ENCODE measurements at regions not wholly inside any gene's neighbourhood (a gene's known extent, or its start where the extent isn't known, plus 50 kb on each side); places are given as distances from the start of the nearest gene placed in this dataset.
"Not testable (repeated sequence)": the region's sequence is repeated elsewhere in the genome, so short reads cannot be mapped to it uniquely, and the experiment has no call there.

GRCh38 chr3:20648294-20648693 is 462.3 kb upstream of the SGO1 start:
- intact Hi-C loops (cut with DNase I), result no loop called here
- DNase-seq, result no peak
- no peak for ATAC-seq (ENCODE audit: poor library complexity)

DNA sequence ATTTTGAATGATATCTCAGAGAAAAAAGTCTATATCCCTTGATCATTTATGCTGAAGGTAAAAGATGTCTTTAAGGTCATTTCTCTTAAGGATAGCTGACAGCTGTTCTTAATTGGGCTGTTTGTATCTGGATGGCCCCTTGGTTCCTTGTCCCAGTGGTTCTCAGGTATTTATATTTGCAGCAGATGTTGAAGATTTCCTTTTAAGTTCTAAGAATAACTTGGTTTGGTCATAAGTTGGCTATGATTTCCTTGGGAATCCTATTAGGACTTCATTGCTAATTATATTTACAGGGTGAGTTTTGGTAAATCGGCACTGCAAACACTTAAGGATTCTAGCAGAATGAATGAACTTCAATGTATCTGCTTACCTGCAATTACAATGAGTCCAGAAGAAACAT is 460.4 kb upstream of the SGO1 start:
- intact Hi-C loops (cut with DNase I), result no loop called here
- no peak for DNase-seq
- ATAC-seq (ENCODE audit: poor library complexity), result no peak

DNA sequence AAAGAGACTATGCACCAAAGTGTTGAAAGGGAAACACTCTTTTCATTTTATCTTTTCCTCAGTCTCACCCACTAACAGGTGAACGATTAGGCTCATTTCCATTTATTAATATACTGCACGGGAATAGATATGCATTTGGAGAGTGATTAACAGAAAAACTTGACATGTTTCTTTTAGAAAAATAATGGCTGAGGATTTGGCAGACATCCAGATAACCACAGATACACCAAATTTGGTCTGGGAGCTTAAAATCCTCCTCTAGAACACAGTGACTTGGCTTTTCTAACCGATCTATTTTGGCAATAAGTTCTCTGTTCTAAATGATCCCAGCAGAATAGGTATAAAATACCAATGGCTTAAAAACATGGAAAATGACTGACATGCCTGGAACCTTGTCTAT is 459.3 kb upstream of the SGO1 start:
- DNase-seq, result no peak
- no peak for ATAC-seq (ENCODE audit: poor library complexity)
- intact Hi-C loops (cut with DNase I), result no loop called here

DNA sequence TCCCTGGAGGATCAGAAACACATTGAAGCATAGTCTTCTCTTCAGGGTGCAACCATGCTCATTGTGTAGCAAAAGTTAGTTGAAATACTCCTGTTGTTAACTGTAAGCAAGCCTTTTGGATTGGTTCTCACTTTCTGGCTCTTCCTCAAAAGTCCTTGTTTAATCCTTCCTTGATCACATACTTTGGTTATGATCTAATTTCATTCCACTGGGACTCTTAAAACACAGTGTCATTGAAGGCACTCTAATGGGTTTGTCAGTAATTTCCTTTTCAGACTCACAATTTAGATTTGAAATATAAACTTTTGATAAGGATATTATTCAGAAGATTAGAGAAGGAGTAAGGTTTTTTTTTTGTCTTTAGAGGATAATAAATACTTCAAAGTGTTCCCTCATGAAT is 451.7 kb upstream of the SGO1 start:
- ATAC-seq (ENCODE audit: poor library complexity) (no peak), DNase-seq (no peak)
- intact Hi-C loops (cut with DNase I), result no loop called here

- intact Hi-C loops (cut with DNase I), result no loop called here
- no peak for DNase-seq
- ATAC-seq (ENCODE audit: poor library complexity), result no peak
Observed at GRCh38 chr3:20622304-20622703, 436.3 kb upstream of the SGO1 start.

GRCh38 chr3:20618621-20619020 is 432.6 kb upstream of the SGO1 start:
- ATAC-seq (ENCODE audit: poor library complexity); DNase-seq; intact Hi-C loops (cut with DNase I): not testable (repeated sequence)

GRCh38 chr3:20618181-20618580 is 432.2 kb upstream of the SGO1 start:
- ATAC-seq (ENCODE audit: poor library complexity); intact Hi-C loops (cut with DNase I); DNase-seq: not testable (repeated sequence)

GRCh38 chr3:20615982-20616381 is 430.0 kb upstream of the SGO1 start:
- intact Hi-C loops (cut with DNase I); DNase-seq; ATAC-seq (ENCODE audit: poor library complexity): not testable (repeated sequence)

DNA sequence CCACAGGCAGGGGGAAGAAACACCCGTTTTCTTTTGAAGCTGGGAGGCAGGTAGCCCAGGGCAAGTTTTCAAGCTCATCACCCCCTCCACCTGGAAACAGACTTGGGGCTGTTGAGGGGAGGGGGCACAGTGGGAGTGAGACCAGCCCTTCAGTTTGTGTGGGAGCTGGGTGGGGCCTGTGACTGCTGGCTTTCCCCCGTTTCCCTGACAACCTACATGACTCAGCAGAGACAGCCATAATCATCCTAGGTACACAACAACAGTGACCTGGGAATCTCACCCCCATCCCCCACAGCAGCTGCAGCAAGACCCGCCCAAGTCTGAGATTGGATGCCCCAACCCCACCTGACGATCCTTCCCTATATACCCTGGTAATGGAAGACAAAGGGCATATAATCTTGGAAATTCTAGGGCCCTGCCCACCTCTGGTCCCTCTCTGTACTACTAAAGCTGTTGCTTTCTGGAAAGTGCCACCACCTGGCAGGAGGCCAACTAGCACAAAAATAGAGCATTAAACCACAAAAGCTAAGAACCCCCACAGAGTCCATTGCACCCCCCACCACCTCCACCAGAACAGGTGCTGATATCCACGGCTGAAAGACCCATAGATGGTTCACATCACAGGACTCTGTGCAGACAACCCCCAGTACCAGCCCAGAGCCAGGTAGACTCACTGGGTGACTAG is 422.2 kb upstream of the SGO1 start:
- DNase-seq (no peak), ATAC-seq (ENCODE audit: poor library complexity) (no peak)
- intact Hi-C loops (cut with DNase I), result no loop called here

DNA sequence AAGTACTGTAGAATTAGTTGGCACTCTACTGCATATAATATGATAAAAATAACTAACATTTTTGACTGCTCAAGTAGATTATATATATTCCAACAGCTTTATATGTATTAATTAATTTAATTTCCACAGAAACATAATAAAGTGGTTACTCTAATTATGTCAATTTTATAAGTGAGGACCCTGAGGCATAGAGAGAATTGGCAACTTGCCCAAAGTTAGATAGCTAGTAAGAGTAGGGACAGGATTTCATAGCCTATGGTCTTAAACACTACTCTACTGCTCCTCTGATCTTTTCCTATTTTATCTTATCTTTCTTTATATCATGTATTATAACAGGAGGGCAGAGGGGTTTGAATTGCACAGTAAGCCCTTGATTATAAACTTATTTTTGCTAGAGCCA is 418.7 kb upstream of the SGO1 start:
- ATAC-seq (ENCODE audit: poor library complexity) (no peak), DNase-seq (no peak)
- intact Hi-C loops (cut with DNase I), result no loop called here

GRCh38 chr3:20589275-20589674 is 403.3 kb upstream of the SGO1 start:
- intact Hi-C loops (cut with DNase I), result no loop called here
- DNase-seq (no peak), ATAC-seq (ENCODE audit: poor library complexity) (no peak)

DNA sequence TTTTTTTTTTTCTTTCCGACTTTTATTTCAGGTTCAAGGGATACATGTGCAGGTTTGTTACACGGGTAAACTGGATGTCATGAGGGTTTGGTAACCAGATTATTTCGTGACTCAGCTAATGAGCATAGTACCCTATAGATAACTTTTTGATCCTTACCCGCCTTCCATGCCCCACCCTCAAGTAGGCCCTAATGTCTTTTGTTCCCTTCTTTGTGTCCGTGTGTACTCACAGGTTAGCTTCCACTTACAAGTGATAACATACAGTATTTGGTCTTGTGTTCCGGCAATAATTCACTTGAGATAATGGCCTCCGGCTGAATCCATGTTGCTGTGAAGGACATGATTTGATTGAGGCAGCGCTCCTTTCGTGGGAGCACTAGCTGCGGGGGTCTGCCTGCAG is 402.8 kb upstream of the SGO1 start:
- DNase-seq (no peak), ATAC-seq (ENCODE audit: poor library complexity) (no peak)
- intact Hi-C loops (cut with DNase I), result no loop called here

DNA sequence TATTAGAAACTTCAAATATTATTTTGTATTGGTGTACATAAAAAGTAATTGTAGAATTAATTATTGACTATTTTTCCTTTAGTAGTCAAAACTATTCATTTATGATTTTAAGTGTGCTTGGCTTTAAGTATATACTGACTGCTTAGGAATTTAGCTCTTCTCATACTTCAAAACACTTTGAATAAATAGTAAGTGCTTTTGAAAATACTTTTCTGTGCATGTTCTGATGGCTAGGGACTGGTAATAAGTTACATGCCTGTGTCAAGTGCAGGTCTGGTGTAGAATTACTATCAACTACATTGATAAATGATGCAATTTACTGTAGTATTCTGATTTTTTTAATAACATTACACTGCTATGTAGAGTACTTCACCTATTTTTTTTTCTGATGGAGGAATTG is 397.6 kb upstream of the SGO1 start:
- DNase-seq (no peak), ATAC-seq (ENCODE audit: poor library complexity) (no peak)
- intact Hi-C loops (cut with DNase I), result no loop called here

DNA sequence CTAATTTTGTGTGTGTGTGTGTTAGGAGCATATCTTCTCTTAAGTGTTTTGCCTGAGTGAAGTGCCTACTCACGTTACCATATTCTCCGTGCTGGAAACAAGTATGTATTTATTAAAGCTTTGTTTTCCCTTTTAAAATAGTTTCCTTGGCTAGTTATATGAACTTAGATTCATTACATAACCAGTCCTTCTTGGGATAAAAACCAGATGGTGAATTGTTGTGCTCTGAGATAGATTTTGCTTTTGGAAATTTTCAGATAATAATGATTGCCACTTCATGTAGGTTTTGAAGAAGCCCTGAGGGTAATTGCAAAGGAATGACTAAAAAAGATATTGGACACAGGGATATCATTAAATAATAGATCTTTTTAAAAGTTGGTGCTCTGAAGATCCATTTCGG is 390.2 kb upstream of the SGO1 start:
- ATAC-seq (ENCODE audit: poor library complexity), result no peak
- intact Hi-C loops (cut with DNase I), result no loop called here
- no peak for DNase-seq

GRCh38 chr3:20575146-20575545 is 389.1 kb upstream of the SGO1 start:
- intact Hi-C loops (cut with DNase I), result no loop called here
- DNase-seq (no peak), ATAC-seq (ENCODE audit: poor library complexity) (no peak)

DNA sequence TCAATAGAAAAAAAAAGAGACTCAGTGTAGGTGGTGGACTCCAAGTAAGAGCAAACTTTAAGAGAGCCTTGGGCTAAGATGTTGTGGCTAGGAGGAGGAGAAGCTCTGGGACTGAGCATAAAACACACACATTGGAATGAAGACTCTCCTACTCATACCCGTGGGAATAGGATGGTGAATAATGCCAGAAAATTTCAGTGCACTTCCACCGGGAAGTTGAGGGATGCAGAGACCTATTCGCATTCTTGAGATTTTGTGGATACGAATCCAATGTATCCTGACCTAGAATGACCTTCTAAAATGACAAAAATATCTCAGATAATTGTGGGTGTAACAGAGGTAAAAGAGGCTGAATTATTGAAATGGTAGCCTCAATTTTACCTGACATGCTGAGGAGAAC is 388.7 kb upstream of the SGO1 start:
- ATAC-seq (ENCODE audit: poor library complexity) (no peak), DNase-seq (no peak)
- intact Hi-C loops (cut with DNase I), result no loop called here

GRCh38 chr3:20573175-20573574 is 387.2 kb upstream of the SGO1 start:
- no peak for DNase-seq
- no peak for ATAC-seq (ENCODE audit: poor library complexity)
- intact Hi-C loops (cut with DNase I), result no loop called here

DNA sequence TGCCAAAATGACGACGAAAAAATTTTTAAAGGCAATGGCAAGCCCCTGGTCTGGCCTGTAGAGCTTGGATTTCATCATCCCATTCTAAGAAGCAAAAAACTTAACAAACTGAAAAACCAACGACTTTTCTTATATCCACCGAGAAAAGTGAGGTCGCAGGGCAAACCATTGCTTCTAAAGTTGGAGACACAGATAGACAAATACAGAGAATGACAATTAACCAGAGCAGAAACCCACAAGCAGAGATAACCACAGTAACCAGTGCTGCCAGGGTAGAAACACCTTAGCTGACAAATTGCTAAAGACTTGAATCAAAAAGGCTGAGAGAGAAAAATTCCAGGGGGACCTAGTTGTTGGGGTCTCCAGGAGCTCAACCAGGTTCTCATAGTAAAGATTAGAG is 386.5 kb upstream of the SGO1 start:
- intact Hi-C loops (cut with DNase I), result no loop called here
- no peak for DNase-seq
- ATAC-seq (ENCODE audit: poor library complexity), result no peak

DNA sequence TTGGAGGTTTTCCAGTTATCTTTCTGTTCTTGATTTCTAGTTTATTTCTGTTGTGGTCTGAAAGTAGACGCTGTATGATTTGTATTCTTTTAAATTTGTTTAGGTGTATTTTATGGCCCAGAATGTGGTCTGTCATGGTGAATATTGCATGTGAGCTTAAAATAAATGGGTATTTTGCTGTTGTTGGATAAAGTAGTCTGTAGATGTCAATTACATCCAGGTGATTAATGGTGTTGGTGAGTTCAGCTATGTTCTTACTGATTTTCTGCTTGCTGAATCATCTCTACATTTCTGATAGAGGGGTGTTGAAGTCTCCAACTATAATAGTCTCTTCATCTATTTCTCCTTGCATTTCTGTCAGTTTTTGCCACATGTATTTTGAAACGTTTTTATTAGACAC is 383.3 kb upstream of the SGO1 start:
- intact Hi-C loops (cut with DNase I), result no loop called here
- ATAC-seq (ENCODE audit: poor library complexity) (no peak), DNase-seq (no peak)

DNA sequence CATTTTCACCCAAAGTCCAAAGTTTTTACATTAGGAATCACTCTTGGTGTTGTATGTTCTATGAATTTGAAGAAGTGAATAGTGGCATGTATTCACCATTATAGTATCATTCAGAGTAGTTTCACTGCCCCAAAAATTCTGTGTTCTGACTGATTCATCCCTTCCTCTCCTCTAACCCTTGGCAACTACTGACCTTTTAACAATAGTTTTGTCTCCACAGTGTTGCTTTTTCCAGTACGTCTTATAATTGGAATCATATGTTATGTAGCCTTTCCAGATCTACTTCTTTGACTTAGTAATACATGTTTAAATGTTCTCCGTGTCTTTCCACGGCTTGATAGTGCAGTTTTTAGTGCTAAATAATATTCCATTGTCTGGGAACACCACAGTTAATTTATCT is 379.0 kb upstream of the SGO1 start:
- ATAC-seq (ENCODE audit: poor library complexity) (no peak), DNase-seq (no peak)
- intact Hi-C loops (cut with DNase I), result no loop called here

DNA sequence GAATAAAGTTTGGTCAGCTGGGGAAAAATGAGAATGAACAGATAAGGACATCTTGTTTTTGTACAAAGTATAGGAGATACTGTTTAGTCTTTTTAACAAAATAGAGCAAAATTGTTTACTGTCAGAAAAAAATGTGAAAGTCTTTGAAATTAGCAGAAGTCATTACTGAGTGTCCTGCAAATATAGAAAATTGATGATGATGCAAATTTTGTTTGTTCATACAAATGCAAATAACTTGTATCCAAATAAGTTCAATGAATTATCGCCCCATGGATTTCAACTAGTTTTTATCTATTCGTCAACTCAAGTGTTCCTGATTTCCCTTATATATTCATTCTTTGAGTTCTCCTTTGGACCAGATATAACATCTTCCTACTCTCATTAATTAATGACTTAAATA is 378.0 kb upstream of the SGO1 start:
- intact Hi-C loops (cut with DNase I), result no loop called here
- ATAC-seq (ENCODE audit: poor library complexity), result no peak
- no peak for DNase-seq
